ENCODE measurements at regions not wholly inside any gene's neighbourhood (a gene's known extent, or its start where the extent isn't known, plus 50 kb on each side); places are given as distances from the start of the nearest gene placed in this dataset.

DNA sequence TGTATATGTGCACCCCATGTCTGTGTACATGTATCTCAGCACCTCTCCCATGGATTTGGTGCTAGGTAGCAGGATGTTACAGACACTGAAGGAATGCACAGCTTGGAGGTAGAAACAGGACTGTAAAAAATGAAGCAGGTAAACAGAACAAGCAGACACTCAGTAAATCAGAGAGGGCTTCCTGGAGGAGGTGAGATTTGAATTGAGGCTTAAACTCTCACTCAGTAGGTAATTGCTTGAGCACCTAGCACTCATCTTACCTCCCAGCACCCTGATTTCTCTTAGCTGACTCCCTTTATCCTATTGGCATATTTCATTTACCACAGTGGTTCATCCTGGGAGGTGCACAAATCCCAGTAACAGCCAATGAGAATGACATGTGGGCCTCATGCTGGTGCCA lies 537.9 kb upstream of the RAB6C start:
- no peak for DNase-seq (ENCODE audit: low read depth)

DNA sequence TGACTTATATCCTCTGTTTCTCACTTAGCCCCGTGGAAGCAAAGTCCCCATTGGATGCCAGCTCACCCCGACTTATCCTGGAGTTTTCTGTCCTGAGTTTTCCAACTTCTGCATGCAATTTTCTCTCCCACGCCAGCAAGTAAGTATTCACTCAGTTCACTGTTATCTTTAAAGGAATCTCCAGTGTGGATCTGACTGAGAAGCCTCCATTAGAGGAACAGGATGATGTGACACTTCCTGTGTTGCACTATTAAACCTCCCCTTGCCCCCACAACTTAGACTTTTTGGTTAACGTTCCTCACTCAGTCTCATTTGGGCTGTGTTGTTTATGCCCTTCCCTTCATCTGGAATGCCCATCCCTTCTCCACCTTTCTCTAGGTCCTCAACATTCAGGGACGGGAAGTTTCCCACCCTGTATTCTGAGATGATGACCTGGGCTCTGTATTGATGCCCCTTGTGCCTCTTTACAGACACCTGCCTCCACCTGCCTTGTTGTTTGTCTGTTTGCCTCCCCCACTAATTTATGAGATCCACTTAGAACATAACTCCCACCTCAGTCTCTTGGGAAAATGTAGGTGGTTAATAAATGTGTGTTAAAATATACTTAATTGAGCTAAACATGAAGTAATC lies 536.1 kb upstream of the RAB6C start:
- peak; percentile 50 for DNase-seq (ENCODE audit: low read depth)

DNA sequence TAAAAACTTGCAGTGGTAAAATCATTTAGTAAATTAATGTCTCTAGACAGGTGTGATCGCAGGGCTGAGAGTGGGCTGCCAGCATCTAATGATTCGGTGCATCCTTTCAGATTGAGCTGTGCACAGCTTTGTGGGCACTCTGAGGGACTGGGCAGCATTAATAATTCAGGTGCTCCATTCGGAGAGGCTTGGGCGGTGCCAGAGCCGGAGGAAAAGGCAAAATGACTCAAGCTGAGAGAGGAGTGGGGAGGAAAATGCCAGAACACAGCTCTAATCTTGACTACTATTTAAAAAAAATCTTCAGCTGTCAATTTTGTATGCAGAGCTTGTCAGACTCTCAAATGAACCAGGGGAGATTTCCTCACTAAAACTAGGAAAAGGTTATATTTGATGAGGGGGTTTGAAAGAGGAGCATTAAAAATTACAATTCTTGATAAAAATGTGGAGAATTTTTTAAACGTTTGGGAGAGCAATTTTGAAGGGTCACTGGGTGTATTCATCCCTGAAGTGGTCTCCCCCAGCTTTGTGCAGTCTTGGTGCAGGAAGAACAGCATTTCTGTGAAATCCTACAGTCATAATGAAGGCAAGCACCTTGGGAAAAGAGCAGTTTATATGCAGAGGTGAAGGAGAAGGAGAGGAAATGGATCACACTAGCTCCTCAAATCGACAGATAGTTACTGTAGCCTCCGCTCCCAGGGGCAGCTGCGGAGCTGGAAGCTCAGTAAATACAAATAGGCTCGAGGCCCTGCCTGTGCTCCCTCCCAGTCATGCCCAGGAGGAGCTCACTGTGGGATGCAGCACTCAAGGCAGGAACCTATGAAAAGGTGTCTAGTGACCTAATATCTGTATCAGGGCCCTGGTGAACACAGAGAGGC lies 535.4 kb upstream of the RAB6C start:
- no peak for DNase-seq (ENCODE audit: low read depth)

DNA sequence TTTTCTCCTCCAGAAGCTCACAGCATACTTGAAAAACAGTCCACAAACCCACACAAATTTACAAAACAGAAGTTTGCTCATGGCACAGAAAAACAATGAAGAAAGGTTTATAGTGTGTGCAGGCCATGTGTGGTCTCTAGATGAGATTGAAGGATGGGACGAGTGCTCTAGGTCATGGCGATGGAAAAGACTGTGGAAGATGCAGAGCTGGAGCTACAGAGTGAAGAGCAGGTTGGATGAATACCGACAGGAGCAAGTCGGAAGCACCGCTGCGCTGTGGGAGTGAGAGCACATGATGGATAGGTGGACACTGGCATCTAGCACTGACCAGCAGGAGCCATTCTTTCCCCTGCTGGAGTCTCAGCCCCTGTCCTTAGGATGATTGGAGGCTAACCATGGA lies 534.7 kb upstream of the RAB6C start:
- no peak for DNase-seq (ENCODE audit: low read depth)

DNA sequence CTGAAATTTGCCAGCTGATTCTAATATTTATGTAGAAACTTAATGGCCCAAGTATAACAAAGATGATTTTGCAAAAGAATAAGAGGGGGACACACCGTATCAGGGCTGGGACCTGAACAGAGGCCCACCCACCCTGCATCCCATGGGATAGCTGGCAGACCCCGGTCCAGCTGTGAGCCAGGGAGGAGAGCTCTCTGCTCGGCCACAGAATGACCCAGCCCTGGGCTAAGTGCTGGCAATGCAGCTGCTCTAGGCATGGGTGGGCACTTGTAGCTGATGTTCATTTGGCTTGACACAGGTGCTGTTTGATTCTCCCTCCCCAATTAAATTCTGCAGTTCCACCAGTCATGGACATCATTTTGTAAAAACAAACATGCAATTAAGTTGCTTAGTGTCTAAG lies 522.8 kb upstream of the RAB6C start:
- DNase-seq (ENCODE audit: low read depth): no peak

DNA sequence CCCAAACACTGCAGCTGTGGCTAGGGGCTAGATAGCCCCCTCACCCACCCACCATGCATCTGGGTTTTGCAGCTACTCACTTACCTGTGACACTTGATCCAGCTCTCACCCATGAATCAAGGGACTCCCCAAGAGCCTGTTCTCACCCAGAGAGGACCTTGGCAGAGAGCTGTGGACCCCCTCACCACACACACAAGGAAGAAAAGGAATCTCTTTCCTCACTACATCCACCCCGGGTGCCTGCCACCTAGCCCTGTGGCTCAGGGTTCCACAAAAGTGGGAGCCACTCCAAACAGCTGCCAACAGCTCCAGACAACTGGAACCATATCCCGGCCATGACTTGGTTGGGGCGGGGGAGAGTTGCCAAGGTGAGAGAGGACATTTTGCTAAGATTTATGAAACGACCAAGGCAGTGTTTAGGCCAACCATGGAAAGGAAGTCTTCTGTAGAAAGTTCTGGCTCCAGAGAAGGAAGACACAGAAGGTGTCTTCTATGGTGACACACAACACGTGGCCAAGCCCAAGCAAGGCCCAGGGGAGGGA lies 522.1 kb upstream of the RAB6C start:
- DNase-seq (ENCODE audit: low read depth): no peak

DNA sequence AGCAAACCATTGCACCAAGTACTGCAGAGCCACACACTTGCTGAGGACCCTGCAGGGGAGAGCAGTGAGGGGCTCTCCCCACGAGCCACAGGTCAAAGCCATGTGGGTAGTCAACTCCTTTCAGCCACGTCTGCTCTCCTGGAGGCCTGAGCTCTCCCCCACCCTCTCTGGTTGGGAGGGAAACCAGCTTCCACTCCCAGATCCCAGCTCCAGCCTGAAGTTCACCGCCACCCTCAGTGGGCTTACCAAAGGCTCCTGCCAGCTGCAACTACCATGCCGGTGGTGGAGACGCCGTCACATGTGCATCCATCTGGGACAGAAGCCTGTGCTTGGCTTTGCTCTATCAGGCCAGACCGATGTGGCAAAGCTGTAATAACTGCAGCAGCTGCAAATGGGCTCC lies 521.5 kb upstream of the RAB6C start:
- DNase-seq (ENCODE audit: low read depth): no peak

DNA sequence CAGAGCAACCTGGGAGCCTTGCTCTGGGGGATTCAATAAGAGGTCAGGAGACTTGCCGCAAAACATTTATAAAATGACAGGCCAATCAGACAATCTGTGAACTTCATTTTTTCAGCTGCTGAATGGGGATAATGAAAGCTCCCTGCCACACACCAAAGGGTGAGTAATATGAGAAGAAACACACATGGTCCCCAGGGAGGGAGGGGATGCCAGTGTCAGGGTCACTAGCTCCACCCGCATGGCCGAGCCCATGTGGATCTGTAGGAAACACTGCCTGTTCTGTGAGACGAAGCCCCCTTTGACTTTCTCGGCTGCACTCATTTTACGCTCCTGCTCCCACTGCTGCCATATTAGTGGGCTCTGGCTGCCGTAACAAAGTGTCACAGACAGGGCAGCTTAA lies 521.0 kb upstream of the RAB6C start:
- DNase-seq (ENCODE audit: low read depth): no peak

DNA sequence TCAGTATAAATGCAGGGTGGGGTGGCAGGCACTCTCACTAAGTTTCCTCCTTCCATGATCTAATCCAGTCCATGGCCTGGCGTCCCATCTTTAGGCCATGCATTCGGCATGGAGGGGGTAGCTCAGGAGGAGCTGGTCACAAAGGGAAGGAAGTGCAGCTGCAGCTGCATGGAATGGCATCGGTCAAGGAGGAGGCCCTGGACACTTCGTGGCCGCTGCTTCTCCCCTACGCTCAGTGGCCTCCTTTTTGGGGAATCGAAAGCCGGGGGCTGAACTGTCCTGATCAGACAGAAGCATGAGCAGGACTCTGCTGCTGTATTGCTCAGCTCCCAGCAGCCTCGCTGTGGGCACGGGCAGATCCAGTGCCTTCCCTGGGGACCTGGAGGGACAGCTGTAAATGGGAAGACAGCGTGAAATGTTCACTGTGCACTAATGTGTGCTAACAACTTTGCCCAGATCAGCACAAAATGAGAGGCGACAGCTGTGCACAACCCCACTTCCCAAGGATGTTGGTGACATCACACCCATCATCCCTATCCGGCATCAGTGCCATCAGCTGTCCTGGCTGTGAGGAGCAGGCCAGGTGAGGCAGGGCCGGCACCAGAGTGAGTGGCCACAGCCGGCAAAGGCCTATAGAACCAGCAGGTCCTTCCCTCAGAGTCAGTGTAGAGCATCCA lies 520.1 kb upstream of the RAB6C start:
- DNase-seq (ENCODE audit: low read depth): no peak

DNA sequence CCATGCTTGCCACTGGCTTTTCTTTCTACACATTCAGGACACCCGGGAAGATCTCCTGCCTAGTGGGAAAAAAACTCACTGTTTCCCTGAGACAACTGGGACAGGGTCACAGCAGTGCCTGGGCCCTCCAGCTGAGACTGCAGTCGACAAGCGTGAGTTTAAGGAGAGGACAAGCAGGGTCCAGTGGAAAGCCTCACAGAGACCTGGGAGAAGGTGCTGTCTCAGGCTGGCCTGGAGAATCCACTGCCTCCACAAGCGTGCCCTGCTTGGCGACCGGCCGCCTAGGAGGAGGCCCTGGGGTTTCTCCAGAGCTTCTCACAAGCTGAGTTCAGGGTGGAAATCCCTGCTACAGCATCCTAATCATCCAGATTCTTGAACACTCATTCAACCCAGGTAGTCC lies 519.6 kb upstream of the RAB6C start:
- no peak for DNase-seq (ENCODE audit: low read depth)

DNA sequence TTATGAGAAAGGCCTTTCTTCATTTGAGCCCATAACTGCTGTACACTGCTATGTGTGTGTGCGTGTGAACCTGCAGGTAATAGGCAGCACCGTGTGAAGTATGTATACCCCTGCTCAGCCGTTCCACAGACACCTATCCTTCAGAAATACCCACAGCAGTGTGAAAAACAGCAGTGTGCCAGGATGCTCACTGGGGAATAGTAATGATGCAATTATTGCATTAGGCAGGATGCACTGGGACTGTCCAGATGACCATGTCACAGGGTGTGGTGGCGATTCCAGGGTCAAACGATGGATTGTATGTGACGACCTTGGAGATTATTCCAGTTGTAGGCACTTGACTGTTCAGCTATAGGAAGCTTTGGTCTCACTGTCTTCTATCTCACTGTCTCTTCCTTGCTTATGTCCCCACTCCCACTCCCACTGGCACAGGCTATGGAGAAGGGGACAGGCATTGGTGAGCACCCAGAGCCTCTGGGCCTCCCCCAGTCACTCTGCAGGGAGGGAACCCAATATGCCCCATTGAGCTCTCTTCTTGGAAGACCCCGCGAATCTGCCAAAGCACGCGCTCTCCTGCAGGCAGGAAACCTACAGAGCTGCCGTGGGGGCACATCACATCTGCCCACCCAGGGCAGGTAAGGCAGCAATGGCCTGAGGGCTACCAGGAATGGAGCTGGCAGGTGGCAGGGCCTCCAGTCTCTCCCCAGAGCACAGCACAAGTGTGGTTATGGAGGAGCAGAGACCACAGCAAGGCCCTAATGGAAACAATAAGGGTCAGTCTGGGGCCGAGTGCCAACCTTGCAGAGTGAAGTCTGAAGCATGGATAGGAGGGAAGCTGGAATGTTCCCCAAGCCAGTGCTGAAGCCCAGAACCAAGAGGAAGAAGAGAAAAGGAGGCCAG lies 518.9 kb upstream of the RAB6C start:
- no peak for DNase-seq (ENCODE audit: low read depth)

DNA sequence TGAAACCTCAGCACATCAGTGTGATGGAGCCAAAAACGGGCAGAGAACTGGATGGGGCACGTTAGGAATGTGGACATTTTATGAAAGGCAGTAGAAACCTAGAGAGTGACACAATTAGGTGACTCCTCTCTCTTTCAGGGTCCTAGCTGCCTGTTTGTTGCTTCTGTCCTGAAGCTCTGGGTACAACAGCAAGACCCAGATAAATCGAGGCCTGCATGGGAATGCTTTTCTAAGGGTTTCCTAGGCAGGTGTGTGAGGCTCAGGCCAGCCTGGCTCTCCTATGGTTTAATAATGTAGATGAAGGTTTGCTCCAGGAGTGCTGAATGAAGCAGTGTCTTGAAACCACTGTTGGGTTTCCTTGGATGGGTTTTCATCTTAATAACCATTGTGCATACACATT lies 517.1 kb upstream of the RAB6C start:
- no peak for DNase-seq (ENCODE audit: low read depth)

DNA sequence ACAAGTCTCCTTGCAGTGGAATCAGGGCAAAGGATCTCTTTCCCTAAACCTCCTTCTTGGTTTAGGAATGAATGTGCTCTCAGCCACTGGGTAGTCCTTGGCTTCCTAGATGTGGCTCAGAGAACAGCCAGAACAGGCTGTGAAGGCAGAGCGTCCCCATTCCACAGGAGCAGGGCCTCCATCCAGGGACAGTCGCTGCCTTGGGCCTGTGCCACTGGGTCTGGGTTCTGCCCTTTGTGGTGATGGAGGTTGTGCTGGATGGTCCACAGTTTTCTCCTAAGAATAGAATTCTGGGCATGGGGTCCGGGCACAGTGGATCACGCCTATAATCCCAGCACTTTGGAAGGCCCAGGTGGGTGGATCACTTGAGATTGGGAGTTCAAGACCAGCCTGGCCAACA lies 516.5 kb upstream of the RAB6C start:
- no peak for DNase-seq (ENCODE audit: low read depth)

DNA sequence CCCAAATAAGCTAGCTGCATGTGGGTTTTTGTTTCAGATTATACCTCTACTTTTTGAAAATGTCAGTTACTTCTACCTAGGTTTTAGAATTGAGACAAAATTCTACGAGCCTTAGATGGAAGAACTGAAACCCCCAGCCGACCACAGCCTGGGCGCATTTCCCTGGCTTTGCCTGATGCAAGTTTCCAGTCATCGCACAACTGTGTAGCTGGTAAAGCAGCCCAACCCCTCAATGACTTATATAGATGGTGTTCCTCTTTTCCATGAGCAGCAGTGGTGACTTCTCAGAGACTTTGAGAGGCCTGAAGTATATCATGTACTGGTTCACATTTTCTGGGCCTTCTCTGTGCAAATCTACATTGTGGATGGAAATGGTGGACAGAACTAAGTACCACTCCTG lies 515.4 kb upstream of the RAB6C start:
- DNase-seq (ENCODE audit: low read depth): no peak

DNA sequence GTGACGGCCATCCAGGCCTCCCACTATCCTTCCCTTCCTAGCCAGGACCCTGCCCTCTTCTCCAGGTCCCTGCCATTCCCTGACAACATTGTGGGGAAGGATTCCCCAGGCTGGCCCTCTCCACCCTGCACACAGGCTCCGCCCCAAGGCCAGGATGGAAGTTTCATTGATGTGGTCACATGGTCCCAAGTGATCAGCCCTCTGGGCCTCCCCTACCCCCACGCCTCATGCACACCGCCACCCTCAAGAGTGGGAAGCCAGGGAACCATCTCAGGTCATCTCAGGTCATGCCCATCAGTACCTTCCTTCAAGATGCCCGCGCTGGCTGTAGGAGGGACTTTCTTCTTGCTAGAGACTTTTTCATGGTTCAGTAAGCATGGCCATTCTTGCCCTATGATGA lies 514.8 kb upstream of the RAB6C start:
- DNase-seq (ENCODE audit: low read depth): no peak

DNA sequence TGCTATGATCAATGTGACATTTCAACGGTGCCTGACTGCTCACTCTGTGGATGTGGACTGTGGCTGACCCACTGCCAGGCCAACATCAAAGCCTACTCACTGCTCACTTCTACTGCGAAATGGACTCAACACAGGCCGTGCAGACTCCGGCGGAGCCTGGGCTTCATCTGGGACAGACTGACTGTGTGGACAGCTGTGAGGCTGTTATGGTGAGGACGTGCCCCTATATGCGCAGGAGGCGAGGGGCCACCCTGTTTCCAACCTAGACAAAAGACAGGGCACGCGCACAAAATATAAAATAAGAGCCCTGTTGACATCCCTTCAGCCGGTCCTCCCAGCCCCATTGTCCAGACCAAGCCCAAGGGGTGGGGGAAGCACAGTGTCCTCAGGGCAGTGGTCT lies 514.4 kb upstream of the RAB6C start:
- no peak for DNase-seq (ENCODE audit: low read depth)

DNA sequence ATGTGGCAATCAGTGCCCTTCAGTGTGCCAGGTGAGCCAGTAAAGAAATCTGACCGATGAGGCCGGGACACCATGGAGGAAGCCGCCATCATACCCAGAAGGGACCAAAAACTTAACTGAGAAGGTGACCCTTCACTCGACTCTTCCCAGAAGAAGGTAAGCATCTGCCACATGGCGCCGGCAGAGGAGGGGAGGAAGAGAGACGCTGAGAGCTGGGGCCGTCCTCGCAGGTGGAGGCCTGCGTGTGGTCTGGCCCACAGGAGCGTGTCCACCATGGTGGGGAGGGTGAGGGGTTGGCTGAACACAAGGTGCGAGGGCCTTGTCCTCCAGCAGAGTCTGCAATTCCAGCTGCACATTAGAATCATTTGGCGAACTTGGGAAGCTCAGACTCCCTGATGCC lies 513.1 kb upstream of the RAB6C start:
- no peak for DNase-seq (ENCODE audit: low read depth)

DNA sequence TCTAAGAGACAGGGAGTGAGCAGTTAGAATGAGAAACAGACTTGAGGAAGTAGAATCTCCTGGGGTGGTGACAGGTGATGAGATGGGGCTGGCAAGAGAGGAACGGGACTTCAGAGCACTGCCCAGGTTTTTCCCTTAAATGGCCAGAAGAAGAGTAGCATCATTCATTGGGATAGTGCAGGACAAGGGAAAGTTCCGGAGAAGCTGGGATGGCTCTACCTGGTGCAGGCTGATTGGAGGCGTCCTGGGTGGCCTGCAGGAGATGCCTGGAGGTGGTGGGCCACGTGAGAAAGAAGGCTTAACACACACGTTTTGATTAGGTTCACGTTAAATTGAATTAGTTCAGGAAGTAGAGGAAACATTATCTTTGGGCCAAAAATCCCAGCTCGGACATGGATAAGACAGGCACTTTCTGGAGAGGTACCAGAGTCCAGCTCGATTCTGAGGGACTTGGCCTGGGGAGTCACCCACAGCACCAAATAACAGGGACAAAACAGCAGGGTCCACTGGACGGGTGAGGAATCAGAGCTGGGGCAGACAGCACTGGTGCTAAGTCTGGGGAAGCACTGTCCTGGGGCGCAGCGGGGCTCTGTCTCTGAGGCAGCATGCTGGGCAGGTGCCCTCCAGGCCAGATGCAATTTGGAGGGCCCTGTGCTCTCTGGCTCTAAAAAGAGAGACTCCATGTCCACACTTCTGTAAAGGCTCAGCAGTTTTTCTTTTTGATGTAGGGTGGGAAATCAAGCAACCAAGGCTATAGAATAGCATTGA lies 512.3 kb upstream of the RAB6C start:
- DNase-seq (ENCODE audit: low read depth): no peak

DNA sequence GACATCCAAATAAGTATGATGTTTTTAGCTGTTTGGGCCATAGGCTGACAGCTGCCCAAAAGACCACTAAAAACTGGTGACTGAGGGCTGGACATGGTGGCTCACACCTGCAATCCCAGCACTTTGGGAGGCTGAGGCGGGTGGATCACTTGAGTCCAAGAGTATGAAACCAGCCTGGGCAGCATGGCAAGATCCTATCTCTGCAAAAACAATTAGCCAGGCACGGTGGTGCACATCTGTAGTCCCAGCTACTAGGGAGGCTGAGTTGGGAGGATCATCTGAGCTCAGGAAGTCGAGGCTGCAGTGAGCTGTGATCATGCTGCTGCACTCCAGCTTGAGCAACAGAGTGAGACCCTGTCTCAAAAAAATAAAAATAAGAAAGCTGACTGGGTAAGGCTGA lies 511.5 kb upstream of the RAB6C start:
- DNase-seq (ENCODE audit: low read depth): no peak

DNA sequence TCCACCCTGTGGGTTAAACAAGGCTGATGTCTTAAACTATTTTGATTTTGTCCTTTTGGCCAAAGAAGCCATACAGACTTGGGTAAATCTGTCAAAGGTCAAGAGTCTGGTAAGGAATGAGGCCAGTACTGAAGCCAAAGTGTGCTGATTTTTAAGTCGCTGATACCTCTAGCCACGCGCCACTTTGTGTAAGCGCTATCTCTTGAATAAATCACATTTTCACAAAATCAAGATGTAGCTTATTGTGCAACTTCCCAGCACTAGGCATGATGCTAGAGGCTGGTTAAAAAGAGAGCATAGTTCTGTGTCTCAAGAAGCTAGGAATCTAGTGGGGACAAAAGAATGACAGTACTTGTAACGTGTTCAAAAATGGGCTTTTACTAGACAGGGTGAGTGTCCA lies 510.6 kb upstream of the RAB6C start:
- DNase-seq (ENCODE audit: low read depth): no peak

DNA sequence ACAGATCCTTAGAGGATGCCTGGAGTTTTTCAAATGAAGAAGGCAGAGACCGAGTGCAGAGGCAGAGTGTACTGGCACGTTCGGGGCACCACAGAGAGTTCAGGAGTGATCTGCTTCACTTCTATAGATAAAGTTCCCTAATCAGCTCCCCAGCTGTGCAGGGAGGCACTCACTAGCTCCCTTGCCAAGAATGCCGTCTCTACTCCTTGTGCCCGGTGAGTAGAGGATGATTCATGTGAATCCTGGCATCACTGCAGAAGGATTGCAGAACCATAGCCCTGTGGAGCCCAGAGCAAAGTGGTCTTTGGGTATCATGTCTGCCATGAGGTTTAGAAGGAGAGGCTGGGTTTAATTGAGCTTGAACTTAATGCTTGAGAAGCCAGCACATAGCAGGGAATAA lies 510.1 kb upstream of the RAB6C start:
- DNase-seq (ENCODE audit: low read depth): no peak

All from HT1080 (cell line).